GM06990 (cell line): ENCODE measurements at regions not wholly inside any gene's neighbourhood (a gene's known extent, or its start where the extent isn't known, plus 50 kb on each side); places are given as distances from the start of the nearest gene placed in this dataset.

Source experiments
- DNase-seq: peaks from one replicate; pipeline ENCODE4 v3.0.0-alpha.2; 2011; ENCODE audit not compliant: insufficient read length; ENCODE audit errors: extremely low read depth
- H3K27me3 ChIP-seq: replicated peaks from 2 replicates; pipeline ENCODE4 v1.6.0; 2011; ENCODE audit warnings: low read length; ENCODE audit not compliant: control insufficient read depth, insufficient read depth
- H3K36me3 ChIP-seq: 2 replicates; pipeline ENCODE4 v1.5.1; 2011; ENCODE audit warnings: low read length; ENCODE audit not compliant: control insufficient read depth, insufficient read depth
- H3K4me3 ChIP-seq: replicated peaks from 2 replicates; pipeline ENCODE4 v1.5.1; 2011; ENCODE audit warnings: low read depth, mild to moderate bottlenecking, control low read depth, low read length
- TF ChIP-seq, protein P1 (sequence below): IDR thresholded peaks from 2 replicates; pipeline ENCODE4 v1.5.1; 2011; ENCODE audit warnings: low read length, control low read depth, mild to moderate bottlenecking, inconsistent platforms; ENCODE audit not compliant: insufficient read depth, poor library complexity, severe bottlenecking

DNA sequence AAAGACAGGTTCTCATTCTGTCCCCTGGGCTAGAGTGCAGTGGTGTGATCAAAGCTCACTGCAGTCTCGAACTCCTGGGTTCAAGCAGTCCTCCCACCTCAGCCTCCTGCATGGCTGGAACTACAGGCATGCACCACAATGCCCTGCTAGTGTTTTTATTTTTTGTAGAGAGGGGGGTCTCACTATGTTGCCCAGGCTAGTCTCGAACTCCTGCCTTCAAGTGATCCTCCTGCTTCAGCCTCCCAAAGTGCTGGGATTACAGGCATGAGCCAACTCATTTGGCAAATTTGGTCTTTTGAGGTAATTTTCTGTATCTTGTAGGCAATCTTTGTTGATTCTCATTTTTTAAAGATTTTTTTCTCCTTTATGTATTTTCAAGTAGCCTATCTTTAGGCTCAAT, 205.7 kb downstream of the ZIC5 start:
- no peak for DNase-seq
- H3K4me3 ChIP-seq, result no peak overlapping the region
- no peaks in the 10 kb centered on the region for H3K36me3 ChIP-seq
- TF ChIP-seq, protein P1, sequence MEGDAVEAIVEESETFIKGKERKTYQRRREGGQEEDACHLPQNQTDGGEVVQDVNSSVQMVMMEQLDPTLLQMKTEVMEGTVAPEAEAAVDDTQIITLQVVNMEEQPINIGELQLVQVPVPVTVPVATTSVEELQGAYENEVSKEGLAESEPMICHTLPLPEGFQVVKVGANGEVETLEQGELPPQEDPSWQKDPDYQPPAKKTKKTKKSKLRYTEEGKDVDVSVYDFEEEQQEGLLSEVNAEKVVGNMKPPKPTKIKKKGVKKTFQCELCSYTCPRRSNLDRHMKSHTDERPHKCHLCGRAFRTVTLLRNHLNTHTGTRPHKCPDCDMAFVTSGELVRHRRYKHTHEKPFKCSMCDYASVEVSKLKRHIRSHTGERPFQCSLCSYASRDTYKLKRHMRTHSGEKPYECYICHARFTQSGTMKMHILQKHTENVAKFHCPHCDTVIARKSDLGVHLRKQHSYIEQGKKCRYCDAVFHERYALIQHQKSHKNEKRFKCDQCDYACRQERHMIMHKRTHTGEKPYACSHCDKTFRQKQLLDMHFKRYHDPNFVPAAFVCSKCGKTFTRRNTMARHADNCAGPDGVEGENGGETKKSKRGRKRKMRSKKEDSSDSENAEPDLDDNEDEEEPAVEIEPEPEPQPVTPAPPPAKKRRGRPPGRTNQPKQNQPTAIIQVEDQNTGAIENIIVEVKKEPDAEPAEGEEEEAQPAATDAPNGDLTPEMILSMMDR, result no peak
- H3K27me3 ChIP-seq, result no peaks in the 10 kb centered on the region

DNA sequence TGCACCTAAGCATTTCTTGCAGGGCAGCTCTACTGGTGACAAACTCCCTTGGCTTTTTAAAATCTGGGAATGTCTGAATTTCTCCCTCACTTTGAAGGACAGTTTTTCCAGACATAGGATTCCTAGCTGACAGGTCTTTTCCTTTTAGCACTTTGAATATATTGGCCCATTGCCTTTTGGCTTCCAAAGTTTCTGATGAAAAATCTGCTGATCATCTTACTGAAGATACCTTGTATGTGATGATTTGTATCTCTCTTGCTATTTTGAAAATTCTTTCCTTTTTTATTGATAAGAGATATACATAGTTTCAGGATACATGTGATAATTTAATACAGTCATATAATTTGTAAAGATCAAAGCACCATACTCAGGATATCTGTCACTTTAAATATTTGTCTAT, 211.1 kb downstream of the ZIC5 start:
- DNase-seq, result no peak
- Histone ChIP-seq H3K27me3 (no peaks in the 10 kb centered on the region), H3K36me3 (no peaks in the 10 kb centered on the region), H3K4me3 (no peak overlapping the region)
- TF ChIP-seq, protein P1, result no peak

DNA sequence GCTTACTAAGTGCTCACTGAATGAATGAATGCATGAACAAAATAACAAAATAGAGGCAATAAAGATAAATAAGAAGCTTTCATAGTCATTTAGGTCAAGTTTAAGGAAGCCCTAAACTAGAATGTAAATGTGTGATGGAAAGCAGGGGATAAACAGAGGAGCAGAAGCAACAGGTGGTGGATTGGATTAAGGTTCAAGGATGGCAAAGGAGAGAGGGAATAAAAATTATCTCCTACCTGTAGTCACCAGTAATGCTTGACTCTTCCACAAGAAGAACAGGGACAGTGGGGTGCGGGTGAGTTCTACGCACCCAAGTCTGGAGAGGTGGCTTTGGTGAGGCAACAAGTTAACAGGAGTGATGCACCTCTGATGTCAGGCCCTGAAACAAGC, 212.4 kb downstream of the ZIC5 start:
- Histone ChIP-seq H3K36me3 (no peaks in the 10 kb centered on the region), H3K27me3 (no peaks in the 10 kb centered on the region), H3K4me3 (no peak overlapping the region)
- no peak for DNase-seq
- TF ChIP-seq, protein P1, result no peak

DNA sequence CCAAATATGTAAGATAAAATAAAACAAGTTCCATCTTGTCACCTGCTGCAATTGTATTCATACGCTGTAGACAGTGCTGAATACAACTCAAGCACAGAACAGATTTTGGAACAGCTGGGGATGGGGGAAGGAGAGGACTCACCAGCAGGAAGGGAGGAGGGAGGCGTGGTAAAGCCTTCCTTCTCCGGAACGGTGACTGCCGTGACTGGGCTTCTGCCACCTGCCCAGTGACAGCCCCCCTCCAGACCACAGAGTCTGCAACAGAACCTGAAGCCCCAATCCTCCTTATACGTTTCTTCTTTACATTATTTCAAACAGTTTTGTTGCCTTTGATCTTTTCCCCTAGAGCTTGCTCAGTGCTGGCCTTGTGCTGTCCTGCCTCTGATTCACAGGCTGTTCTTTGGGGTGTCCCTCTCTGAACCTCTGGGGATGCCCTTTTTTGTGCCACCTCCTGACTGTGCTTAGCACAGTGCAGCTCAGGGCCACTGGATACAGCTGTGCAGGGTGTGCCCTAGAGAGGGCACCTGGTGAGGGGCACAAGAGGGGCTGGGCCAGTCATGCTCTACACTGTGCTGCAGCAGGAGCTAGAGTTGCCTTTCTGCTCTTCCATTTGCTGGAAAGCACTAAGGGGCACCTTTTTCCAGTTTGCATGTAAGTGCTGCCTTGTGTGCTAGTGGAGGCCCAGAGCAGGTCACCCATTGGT, 213.0 kb downstream of the ZIC5 start:
- Histone ChIP-seq H3K27me3 (no peaks in the 10 kb centered on the region), H3K36me3 (no peaks in the 10 kb centered on the region), H3K4me3 (no peak overlapping the region)
- TF ChIP-seq, protein P1, result no peak
- DNase-seq, result no peak

DNA sequence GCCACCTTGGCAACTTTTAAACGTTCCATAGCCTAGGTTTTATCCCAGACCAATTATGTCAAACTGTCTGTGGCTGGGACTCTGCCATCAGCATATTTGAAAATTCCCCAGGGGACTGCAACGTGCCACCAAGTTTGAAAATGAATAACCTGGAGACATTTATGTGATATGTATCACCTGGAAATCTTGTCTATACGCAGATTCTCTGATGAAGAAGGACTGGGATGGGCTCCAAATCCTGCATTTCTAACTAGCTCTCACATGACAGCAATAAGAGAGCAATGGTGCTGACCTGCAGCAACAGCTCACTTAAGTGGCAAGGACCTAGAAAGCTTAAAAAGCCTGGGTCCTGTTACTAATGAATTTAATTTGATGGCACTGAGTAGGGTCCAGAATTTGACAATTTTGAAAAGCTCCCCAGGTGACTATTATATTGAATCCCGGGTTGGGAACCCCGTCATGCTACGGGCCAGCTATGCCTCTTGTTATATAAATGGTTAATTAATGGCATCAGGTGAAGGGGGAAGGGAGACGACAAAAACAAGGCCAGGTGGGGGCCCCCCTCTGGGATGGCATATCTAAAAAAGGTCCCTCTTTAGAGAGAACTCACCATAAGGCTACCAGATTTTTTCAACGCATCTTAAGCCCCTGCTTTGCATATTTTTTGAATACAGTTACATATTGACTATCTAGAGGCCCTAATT, 213.7 kb downstream of the ZIC5 start:
- DNase-seq, result no peak
- Histone ChIP-seq H3K27me3 (no peaks in the 10 kb centered on the region), H3K4me3 (no peak overlapping the region), H3K36me3 (no peaks in the 10 kb centered on the region)
- TF ChIP-seq, protein P1, result no peak
